Type B pancreatic cell (in vitro differentiated cells): ENCODE measurements at regions not wholly inside any gene's neighbourhood (a gene's known extent, or its start where the extent isn't known, plus 50 kb on each side); places are given as distances from the start of the nearest gene placed in this dataset.
"Not testable (repeated sequence)": the region's sequence is repeated elsewhere in the genome, so short reads cannot be mapped to it uniquely, and the experiment has no call there.

ENCODE experiments used
- DNase-seq: peaks from one replicate; pipeline ENCODE4 v3.0.0; 2021; ENCODE audit warnings: mixed read lengths; ENCODE audit not compliant: unreplicated experiment; ENCODE audit errors: extremely low spot score
- H3K27ac Mint-ChIP-seq: 2 replicates; pipeline ENCODE4 v1.8.0; 2021; ENCODE audit warnings: mild to moderate bottlenecking, mixed read lengths
- H3K27me3 Mint-ChIP-seq: 2 replicates; pipeline ENCODE4 v1.8.0; 2021; ENCODE audit warnings: mixed read lengths
- H3K36me3 Mint-ChIP-seq: 2 replicates; pipeline ENCODE4 v1.8.0; 2021; ENCODE audit warnings: mixed read lengths
- H3K4me1 Mint-ChIP-seq: one replicate; pipeline ENCODE4 v1.8.0; 2021; ENCODE audit warnings: mixed read lengths; ENCODE audit not compliant: unreplicated experiment
- H3K4me3 Mint-ChIP-seq: 2 replicates; pipeline ENCODE4 v1.8.0; 2021; ENCODE audit warnings: mild to moderate bottlenecking, mixed read lengths
- H3K9me3 Mint-ChIP-seq: 2 replicates; pipeline ENCODE4 v1.8.0; 2021; ENCODE audit warnings: mixed read lengths

DNA sequence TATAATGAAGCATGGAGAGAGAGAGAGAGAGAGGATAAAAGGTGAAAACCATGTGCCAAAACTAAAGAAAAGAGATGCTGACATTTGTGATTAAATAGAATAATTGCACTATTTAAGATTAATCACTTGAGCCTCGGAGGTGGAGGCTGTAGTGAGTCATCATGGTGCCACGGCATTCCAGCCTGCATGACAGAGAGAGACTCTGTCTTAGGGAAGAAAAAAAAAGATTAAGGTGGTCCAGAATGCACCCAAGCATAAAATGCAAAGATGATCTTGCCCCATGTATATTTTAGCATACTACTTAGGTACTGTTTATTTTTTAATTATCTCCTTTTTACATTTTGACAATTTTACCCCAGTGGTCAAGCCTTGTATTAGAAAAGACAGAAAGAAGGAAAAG lies 742.5 kb downstream of the SPATA31A1 start:
- not testable (repeated sequence) for H3K4me1 Mint-ChIP-seq, DNase-seq, H3K27me3 Mint-ChIP-seq, H3K4me3 Mint-ChIP-seq, H3K9me3 Mint-ChIP-seq, H3K27ac Mint-ChIP-seq, H3K36me3 Mint-ChIP-seq

DNA sequence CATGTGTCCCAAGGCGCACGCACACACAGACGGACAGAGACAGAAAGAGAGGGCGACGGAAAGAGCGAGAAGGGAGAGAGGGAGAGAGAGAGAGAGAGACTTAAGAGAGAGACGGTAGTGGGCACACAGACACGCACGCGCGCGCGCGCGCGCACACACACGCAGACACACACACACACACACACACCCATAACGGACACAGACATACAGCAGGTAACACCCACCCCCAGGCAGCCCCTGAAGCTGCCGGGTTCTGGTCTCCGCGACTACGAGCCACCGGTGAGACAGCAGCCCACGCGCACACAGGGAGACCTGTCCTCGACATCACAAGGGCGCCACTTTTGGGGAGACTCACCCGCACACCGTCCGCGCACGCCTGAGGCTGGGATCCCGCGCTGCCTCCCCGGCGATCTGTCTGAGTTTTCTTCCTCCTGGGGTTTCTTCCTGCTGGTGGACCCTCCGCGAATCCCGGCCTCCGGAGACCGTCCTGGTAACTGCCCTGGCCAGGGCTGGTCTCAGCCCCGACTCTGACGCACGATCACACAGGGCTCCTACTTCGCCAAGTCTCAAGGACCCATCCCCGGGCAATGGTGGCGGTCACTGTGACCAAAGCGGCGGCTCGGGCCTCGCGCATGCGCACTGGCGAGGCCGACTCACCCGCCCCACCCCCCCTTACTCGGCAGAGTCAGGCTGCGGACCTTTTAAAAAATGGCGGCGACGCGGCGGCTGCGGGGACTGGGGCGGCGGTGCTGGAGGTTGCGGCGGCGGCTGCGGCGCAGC lies 750.7 kb downstream of the SPATA31A1 start:
- H3K36me3 Mint-ChIP-seq, DNase-seq, H3K9me3 Mint-ChIP-seq, H3K27me3 Mint-ChIP-seq, H3K4me1 Mint-ChIP-seq: not testable (repeated sequence)
- H3K4me3 Mint-ChIP-seq: peak overlapping the region; percentile 92
- H3K27ac Mint-ChIP-seq: peak overlapping the region; percentile 78

DNA sequence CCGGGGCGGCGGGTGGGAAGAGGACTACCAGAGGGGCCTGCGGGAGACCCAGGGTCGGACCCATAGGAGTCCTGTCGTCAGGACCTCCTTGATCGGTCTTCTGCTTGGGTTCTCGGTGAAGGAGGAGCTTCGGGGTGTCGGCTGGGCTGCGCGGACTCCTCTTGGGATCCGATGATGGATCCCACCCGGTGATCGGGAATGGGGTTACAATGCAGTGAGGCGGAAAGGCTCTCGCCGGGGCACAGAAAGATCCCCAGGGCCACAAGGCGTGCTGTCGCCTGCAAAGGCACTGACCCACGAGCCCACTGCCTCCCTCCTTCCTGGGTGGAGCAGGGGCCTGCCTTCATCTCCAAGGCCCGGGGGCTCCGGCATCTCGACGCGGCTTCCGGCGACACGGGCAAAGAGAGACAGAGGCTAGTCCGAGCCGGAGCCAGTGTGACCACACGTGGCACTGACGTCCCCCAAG lies 751.3 kb downstream of the SPATA31A1 start:
- H3K27me3 Mint-ChIP-seq, H3K4me3 Mint-ChIP-seq, H3K36me3 Mint-ChIP-seq, H3K27ac Mint-ChIP-seq, DNase-seq, H3K9me3 Mint-ChIP-seq, H3K4me1 Mint-ChIP-seq: not testable (repeated sequence)

DNA sequence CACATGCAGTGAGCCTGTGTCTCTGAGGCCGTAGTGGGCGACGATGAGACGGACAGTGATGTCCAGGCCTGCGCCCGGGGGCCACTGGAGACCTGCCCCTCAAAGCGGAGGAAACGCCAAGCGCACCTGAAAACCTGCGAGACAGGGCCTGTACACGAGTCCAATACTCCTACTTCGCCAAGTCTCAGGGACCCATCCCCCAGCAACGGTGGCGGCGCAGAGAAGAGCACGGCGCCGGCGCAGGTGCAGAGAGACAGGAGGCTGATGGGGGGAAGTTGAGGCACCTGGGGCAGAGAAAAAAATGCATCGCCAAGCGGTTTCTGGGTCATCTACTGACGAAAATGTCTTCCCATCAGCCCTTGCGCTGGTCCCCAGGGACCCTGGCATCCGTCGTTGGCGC lies 751.8 kb downstream of the SPATA31A1 start:
- H3K4me3 Mint-ChIP-seq, H3K27ac Mint-ChIP-seq, DNase-seq, H3K9me3 Mint-ChIP-seq, H3K27me3 Mint-ChIP-seq, H3K36me3 Mint-ChIP-seq, H3K4me1 Mint-ChIP-seq: not testable (repeated sequence)

DNA sequence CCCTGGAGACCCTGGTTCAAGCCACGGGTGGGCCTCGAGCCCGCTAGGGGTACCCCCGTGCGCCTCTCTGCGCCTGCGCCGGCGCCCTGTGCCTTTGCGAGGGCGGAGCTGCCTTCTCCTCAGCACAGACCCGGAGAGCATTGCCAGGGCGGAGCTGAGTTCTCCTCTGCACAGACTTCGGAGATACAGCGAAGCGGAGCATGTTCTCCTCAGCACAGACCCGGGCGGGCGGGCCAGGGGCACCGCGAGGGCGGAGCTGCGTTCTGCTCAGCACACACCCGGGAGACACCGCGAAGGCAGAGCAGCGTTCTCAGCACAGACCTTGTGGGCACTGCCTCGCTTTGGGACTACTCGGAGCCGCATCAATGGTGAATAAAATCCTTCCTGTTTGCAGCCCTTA lies 753.0 kb downstream of the SPATA31A1 start:
- H3K36me3 Mint-ChIP-seq, DNase-seq, H3K27me3 Mint-ChIP-seq, H3K4me3 Mint-ChIP-seq, H3K4me1 Mint-ChIP-seq, H3K9me3 Mint-ChIP-seq, H3K27ac Mint-ChIP-seq: not testable (repeated sequence)

DNA sequence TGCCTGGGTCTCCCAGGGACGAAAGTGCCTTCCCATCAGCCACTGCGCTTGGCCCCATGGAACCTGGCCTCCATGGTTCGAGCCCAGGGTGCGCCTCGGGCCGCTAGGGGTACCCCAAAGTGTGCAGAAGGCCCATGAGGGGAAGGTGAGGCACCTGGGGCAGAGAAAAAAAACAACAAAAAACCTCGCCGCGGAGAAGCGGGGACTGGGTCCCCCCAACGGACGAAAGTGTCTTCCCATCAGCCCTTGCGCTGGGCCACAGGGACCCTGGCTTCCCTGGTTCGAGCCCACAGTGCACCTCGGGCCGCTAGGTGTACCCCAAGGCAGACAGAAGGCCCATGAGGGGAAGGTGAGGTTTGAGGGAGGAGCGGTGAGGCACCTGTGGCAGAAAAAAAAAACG lies 755.3 kb downstream of the SPATA31A1 start:
- not testable (repeated sequence) for H3K27me3 Mint-ChIP-seq, DNase-seq, H3K36me3 Mint-ChIP-seq, H3K9me3 Mint-ChIP-seq, H3K27ac Mint-ChIP-seq, H3K4me1 Mint-ChIP-seq, H3K4me3 Mint-ChIP-seq

DNA sequence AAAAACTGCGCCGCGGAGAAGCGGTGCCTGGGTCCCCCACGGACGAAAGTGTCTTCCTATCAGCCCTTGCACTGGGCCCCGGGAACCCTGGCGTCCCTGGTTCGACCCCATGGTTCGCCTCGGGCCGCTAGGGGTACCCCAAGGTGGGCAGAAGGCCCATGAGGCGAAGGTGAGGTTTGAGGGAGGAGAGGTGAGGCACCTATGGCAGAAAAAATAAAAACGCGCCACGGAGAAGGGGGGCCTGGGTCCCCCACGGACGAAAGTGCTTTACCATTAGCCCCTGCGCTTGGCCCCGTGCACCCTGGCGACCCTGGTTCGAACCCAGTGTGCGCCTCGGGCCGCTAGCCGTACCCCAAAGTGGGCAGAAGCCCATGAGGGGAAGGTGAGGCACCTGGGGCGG lies 756.1 kb downstream of the SPATA31A1 start:
- not testable (repeated sequence) for H3K4me3 Mint-ChIP-seq, H3K4me1 Mint-ChIP-seq, H3K27ac Mint-ChIP-seq, H3K36me3 Mint-ChIP-seq, H3K27me3 Mint-ChIP-seq, H3K9me3 Mint-ChIP-seq
- DNase-seq: peak; percentile 48

DNA sequence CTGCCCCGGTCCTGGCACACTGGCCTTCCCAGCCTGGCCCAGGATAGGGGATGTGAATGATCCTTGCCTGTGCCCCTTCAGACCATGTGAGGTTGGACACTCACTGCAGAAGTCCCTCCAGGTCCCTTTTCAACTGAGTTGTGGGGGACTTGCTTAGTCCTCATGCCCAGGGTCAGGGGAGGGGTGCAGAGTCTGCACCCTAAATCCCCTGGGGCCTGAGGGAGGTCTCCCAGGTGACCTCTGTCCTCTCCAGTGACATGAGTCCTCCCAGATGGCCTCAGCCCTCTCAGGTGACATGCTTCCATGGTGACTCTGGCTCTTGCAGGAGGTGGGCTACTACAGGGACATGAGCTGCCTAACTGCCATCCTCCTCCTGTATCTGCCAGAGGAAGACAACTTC lies 775.1 kb downstream of the SPATA31A1 start:
- H3K4me1 Mint-ChIP-seq, H3K27me3 Mint-ChIP-seq, H3K9me3 Mint-ChIP-seq, DNase-seq, H3K27ac Mint-ChIP-seq, H3K4me3 Mint-ChIP-seq, H3K36me3 Mint-ChIP-seq: not testable (repeated sequence)

DNA sequence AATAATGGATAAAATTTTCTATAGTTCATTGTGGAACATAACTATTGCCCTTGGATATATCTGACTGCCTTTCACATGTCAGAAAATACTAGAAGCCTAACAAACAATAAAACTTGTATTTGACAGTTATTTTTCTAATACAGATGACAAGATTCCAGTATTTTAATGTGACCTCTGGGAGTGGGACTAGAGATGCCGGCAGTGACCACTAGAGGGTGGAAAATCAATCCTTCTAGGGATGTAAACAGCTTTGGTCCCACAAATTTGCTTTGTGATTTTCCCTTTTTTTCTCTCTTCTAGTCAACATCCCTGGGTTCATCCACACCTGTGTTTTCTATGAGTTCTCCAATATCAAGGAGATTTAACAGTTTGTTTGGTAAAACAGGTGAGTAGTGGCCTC lies 813.7 kb downstream of the SPATA31A1 start:
- DNase-seq, H3K4me3 Mint-ChIP-seq, H3K36me3 Mint-ChIP-seq, H3K27ac Mint-ChIP-seq, H3K4me1 Mint-ChIP-seq, H3K9me3 Mint-ChIP-seq, H3K27me3 Mint-ChIP-seq: not testable (repeated sequence)

DNA sequence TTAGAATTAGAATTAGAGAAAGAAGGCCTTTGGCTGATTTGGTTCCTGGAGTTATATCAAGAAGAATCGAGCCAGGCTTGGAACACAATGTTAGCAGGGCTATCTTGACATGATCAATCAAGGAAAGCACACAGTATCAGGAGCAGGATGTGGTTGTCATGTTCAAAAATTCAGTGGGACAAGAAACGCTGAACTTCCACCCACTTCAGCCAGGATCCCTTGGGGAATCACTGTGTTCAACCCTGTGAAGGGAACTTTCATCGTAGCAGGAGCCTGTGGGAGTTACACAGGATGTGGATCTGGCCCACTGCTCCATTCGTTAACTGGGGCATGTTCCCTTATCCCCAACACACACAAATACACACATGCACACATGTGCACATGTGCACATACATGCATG lies 817.8 kb downstream of the SPATA31A1 start:
- H3K27me3 Mint-ChIP-seq, H3K36me3 Mint-ChIP-seq, H3K9me3 Mint-ChIP-seq, DNase-seq, H3K27ac Mint-ChIP-seq, H3K4me3 Mint-ChIP-seq, H3K4me1 Mint-ChIP-seq: not testable (repeated sequence)

DNA sequence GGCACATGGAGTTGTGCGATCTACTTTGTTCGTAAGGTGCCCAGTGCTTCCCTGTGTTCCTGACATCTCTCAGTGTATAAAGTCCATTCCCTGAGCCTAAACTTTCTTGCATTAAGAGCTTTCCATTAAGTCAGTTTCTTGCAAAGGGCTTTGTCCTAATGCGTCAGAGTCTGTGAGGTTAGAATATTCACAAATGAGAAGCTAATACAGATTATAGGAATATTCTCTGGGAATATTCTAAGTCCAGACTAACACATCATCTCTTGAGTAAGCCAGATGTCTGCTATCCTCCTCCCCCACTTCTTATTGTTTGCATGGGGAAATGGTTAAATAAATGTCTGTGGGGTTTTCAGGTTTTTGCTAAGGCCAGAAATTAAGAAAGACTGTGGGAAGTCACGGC lies 818.6 kb downstream of the SPATA31A1 start:
- DNase-seq, H3K36me3 Mint-ChIP-seq, H3K27me3 Mint-ChIP-seq, H3K4me3 Mint-ChIP-seq, H3K9me3 Mint-ChIP-seq, H3K27ac Mint-ChIP-seq, H3K4me1 Mint-ChIP-seq: not testable (repeated sequence)
